Prostate gland (tissue), 2 donors: ENCODE measurements at regions not wholly inside any gene's neighbourhood (a gene's known extent, or its start where the extent isn't known, plus 50 kb on each side); places are given as distances from the start of the nearest gene placed in this dataset.

ENCODE experiments used
- CTCF ChIP-seq, 4 experiments: fragments of 200-600 bp in 2 of 4; fragments of 450-650 bp in 2 of 4; sonication (generic) in 2 of 4; IDR thresholded peaks; 1 replicate in 3 of 4; 2 replicates in 1 of 4; pipeline ENCODE4 v1.5.1; 2016 to 2019; ENCODE audit warnings: antibody characterized with exemption in 4 of 4, mild to moderate bottlenecking in 2 of 4, moderate library complexity in 2 of 4
- POLR2A ChIP-seq: fragments of 450-650 bp; IDR thresholded peaks from one replicate; pipeline ENCODE4 v1.6.1; 2016; ENCODE audit warnings: antibody characterized with exemption, mild to moderate bottlenecking
- POLR2AphosphoS5 ChIP-seq: sonication (generic); formaldehyde crosslinking; IDR thresholded peaks from one replicate; pipeline ENCODE4 v1.6.1; 2017; ENCODE audit warnings: antibody characterized with exemption

- no peak for TF ChIP-seq CTCF (IDR thresholded peaks at IDR 0.05)
- TF ChIP-seq POLR2A = no peak
- no peak for TF ChIP-seq POLR2AphosphoS5
These were observed 497.2 kb downstream of the MAT2B start for GRCh38 chr5:164002628-164003027.
